Body of pancreas (tissue), 4 donors: ENCODE measurements at regions not wholly inside any gene's neighbourhood (a gene's known extent, or its start where the extent isn't known, plus 50 kb on each side); places are given as distances from the start of the nearest gene placed in this dataset.

Experiments
- POLR2A ChIP-seq, 3 donors: fragments of 450-650 bp; IDR thresholded peaks; one replicate each; pipeline ENCODE4 v1.6.1; 2016; ENCODE audit warnings: antibody characterized with exemption in 3 of 3, mild to moderate bottlenecking in 2 of 3
- TF ChIP-seq, protein P1 (sequence below), 7 experiments: fragments of 450-650 bp in 4 of 7; fragments of 200-600 bp in 3 of 7; sonication (generic) in 3 of 7; IDR thresholded peaks; one replicate each; pipeline ENCODE4 v1.5.1; 2016 to 2019; ENCODE audit warnings: antibody characterized with exemption in 7 of 7

DNA sequence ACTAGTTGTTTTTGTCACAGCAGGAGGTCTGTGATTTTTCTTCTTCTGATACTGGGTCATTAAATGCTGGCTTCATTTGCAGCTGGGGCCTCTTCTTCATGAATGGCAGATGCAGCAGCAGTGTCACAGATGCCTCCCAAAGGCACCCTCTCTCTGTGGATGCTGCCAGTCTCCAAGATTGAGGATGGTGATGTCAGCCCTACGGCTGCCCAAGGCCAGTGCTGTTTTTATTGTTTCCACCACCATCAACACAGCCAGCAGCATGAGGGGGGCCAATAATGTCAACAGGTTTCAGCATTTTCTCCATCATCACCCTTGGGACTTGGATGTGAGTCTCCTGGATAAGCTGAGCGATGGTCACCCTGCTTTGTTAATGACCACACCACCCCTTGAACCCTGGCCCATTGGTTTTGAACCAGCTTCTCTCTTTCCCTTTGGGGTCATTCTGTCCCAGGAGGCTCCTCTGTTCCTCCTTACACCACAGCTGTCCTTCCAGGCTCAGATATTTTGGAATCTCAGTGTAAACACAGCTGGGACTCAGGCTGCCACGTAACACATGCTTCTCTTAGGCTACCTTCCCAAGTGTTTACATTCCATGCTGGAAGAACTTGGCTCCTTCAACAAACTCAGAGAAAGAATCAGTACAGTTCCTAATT, 151.7 kb upstream of the DDHD1 start:
- TF ChIP-seq, protein P1, sequence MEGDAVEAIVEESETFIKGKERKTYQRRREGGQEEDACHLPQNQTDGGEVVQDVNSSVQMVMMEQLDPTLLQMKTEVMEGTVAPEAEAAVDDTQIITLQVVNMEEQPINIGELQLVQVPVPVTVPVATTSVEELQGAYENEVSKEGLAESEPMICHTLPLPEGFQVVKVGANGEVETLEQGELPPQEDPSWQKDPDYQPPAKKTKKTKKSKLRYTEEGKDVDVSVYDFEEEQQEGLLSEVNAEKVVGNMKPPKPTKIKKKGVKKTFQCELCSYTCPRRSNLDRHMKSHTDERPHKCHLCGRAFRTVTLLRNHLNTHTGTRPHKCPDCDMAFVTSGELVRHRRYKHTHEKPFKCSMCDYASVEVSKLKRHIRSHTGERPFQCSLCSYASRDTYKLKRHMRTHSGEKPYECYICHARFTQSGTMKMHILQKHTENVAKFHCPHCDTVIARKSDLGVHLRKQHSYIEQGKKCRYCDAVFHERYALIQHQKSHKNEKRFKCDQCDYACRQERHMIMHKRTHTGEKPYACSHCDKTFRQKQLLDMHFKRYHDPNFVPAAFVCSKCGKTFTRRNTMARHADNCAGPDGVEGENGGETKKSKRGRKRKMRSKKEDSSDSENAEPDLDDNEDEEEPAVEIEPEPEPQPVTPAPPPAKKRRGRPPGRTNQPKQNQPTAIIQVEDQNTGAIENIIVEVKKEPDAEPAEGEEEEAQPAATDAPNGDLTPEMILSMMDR (IDR thresholded peaks at IDR 0.05): no peak
- no peak for TF ChIP-seq POLR2A (IDR thresholded peaks at IDR 0.05)
